ENCODE measurements at regions not wholly inside any gene's neighbourhood (a gene's known extent, or its start where the extent isn't known, plus 50 kb on each side); places are given as distances from the start of the nearest gene placed in this dataset.
"Not testable (repeated sequence)": the region's sequence is repeated elsewhere in the genome, so short reads cannot be mapped to it uniquely, and the experiment has no call there.

- DNase-seq (ENCODE audit: low read depth): no peak
Measured at GRCh38 chr16:86075488-86075785, 176.5 kb downstream of the IRF8 start.

- no peak for DNase-seq (ENCODE audit: low read depth)
Measured at GRCh38 chr16:86075839-86076440, 177.0 kb downstream of the IRF8 start.

- no peak for DNase-seq (ENCODE audit: low read depth)
Measured at GRCh38 chr16:86076606-86077005, 177.6 kb downstream of the IRF8 start.

- no peak for DNase-seq (ENCODE audit: low read depth)
Measured at GRCh38 chr16:86077243-86077940, 178.4 kb downstream of the IRF8 start.

- DNase-seq (ENCODE audit: low read depth): no peak
Measured at GRCh38 chr16:86078121-86078600, 179.2 kb downstream of the IRF8 start.

- not testable (repeated sequence) for DNase-seq (ENCODE audit: low read depth)
Measured at GRCh38 chr16:86078711-86079110, 179.7 kb downstream of the IRF8 start.

GRCh38 chr16:86079255-86079885, 180.4 kb downstream of the IRF8 start:
- no peak for DNase-seq (ENCODE audit: low read depth)

GRCh38 chr16:86080131-86080875, 181.3 kb downstream of the IRF8 start:
- DNase-seq (ENCODE audit: low read depth): no peak

GRCh38 chr16:86080982-86081381, 182.0 kb downstream of the IRF8 start:
- DNase-seq (ENCODE audit: low read depth): no peak

- DNase-seq (ENCODE audit: low read depth): no peak
Measured at GRCh38 chr16:86082418-86083030, 183.6 kb downstream of the IRF8 start.

GRCh38 chr16:86083382-86084002, 184.5 kb downstream of the IRF8 start:
- DNase-seq (ENCODE audit: low read depth): no peak

- DNase-seq (ENCODE audit: low read depth): no peak
Measured at GRCh38 chr16:86085161-86085611, 186.2 kb downstream of the IRF8 start.

GRCh38 chr16:86085795-86086194, 186.8 kb downstream of the IRF8 start:
- DNase-seq (ENCODE audit: low read depth): no peak

GRCh38 chr16:86086471-86086870, 187.5 kb downstream of the IRF8 start:
- DNase-seq (ENCODE audit: low read depth): no peak

- no peak for DNase-seq (ENCODE audit: low read depth)
Measured at GRCh38 chr16:86087011-86087895, 188.3 kb downstream of the IRF8 start.

GRCh38 chr16:86087896-86088230, 188.9 kb downstream of the IRF8 start:
- no peak for DNase-seq (ENCODE audit: low read depth)

GRCh38 chr16:86088287-86088686, 189.3 kb downstream of the IRF8 start:
- no peak for DNase-seq (ENCODE audit: low read depth)

GRCh38 chr16:86088816-86089215, 189.9 kb downstream of the IRF8 start:
- DNase-seq (ENCODE audit: low read depth): no peak

GRCh38 chr16:86089334-86089900, 190.5 kb downstream of the IRF8 start:
- no peak for DNase-seq (ENCODE audit: low read depth)

GRCh38 chr16:86089991-86090390, 191.0 kb downstream of the IRF8 start:
- no peak for DNase-seq (ENCODE audit: low read depth)
